ENCODE measurements at regions not wholly inside any gene's neighbourhood (a gene's known extent, or its start where the extent isn't known, plus 50 kb on each side); places are given as distances from the start of the nearest gene placed in this dataset.

- no peak for DNase-seq (ENCODE audit: low spot score)
These were observed 545.6 kb upstream of the MEF2C start for GRCh38 chr5:89428624-89429023.

DNA sequence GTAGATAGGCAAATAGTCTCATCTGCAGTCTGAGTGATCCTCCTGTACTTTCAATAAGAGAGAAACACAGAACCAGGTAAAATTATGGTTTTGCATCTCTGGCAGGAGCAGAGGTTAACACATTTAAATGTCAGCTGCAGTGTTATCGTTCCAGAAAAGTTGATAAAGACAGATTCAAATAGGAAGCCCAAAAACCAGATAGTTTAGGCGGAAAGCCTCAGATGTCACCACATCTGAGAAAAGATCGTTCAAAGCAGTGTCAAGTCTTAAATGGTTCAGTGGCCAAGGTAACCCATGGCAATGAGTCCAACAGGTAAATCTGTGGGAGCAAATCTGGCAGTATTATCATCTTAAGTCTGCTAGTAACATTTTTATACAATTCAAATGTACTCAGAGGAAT lies 542.1 kb upstream of the MEF2C start:
- DNase-seq (ENCODE audit: low spot score), result no peak

- no peak for DNase-seq (ENCODE audit: low spot score)
These were observed 538.1 kb upstream of the MEF2C start for GRCh38 chr5:89421035-89421434.

GRCh38 chr5:89418407-89419085 lies 535.6 kb upstream of the MEF2C start:
- no peak for DNase-seq (ENCODE audit: low spot score)

GRCh38 chr5:89417990-89418389 lies 535.0 kb upstream of the MEF2C start:
- DNase-seq (ENCODE audit: low spot score), result no peak

DNA sequence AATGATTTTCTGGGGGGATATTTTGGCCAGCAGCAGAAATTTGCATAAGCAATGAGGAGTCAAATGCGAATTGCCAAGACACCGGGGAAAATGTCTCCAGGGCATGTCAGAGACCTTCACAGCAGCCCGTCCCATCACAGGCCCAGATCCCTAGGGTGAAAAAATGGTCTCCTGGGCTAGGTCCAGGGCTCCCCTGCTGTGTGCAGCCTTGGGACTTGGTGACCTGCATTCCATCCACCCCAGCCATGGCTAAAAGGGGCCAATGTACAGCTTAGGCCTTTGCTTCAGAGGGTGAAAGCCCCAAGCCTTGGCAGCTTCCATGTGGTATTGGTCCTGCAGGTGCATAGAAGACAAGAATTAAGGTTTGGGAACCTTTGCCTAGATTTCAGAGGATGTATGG lies 534.5 kb upstream of the MEF2C start:
- no peak for DNase-seq (ENCODE audit: low spot score)

GRCh38 chr5:89411891-89412290 lies 528.9 kb upstream of the MEF2C start:
- no peak for DNase-seq (ENCODE audit: low spot score)

DNA sequence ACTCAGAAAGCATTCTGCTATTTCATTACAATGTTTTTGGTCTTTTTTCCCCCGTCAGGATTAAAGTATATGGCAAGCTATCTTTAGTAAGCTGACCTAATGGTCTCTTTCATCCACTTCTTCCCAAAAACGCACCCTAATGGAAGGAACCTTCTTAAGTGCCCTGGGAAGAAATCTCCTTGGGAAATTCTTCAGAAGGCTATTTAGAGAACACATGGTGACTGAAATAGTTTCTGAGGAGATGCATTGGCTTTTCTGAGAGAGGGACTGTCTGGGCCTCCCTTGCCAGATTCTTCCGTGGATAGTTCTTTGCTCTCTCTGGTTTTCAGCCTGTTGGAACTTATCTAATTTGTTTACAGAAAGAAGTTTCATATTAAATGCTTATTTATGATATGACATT lies 524.1 kb upstream of the MEF2C start:
- no peak for DNase-seq (ENCODE audit: low spot score)

DNA sequence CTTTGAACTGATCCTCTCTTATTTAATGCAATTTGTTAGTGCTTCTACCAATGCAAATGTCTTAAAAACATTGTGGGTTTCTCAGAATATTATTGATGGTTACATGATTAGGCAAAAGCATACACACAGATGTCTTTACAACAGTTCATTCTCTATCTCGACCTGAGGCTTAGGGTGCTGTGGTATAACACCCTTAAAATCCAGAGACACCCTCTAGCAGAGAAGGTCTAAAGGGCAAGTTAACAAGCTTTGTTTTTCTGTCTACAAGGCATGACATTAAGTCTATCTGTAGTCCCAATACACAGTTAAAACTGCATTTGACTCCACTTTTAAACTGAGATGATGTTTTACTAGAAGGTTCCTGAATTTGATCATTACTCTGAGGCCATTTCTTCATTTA lies 518.7 kb upstream of the MEF2C start:
- no peak for DNase-seq (ENCODE audit: low spot score)

DNA sequence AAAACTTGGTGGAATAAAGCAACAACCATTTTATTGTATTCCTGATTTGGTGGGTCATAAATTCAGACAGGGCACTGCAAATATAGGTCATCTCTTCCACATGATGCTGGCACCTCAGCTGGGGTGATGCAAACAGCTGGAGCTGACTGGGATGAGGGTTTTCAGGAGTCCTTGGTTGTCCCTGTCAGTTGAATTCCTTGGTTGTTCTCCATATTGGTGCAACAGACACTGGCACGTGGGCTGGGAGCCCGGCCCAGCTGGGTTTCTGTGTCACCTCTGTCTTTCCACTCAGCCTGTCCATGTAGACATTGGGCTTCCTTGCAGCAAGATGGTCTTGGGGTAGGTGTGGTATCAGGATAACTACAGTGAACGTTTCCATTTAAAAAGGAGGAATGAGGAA lies 518.0 kb upstream of the MEF2C start:
- no peak for DNase-seq (ENCODE audit: low spot score)

GRCh38 chr5:89399548-89399947 lies 516.6 kb upstream of the MEF2C start:
- DNase-seq (ENCODE audit: low spot score), result no peak

DNA sequence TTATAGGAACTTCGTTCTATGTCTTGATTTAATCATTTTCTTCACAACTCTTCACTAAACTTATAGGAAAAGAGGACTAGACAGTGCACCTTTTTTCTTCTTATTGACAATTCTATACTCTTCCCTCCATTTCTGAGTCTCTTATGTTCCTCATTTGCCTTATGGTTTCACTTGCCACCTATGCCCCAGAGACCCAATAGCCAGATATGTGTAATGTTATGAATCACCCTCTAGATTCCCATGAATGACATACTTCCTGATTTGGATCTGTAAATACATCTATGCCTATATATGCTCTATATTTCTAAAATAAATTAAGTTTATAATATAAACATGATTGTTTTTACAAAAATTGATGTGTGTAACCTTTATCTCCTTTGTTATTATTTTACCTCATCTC lies 514.1 kb upstream of the MEF2C start:
- DNase-seq (ENCODE audit: low spot score), result no peak

- no peak for DNase-seq (ENCODE audit: low spot score)
These were observed 513.4 kb upstream of the MEF2C start for GRCh38 chr5:89396278-89396954.

GRCh38 chr5:89395111-89395510 lies 512.1 kb upstream of the MEF2C start:
- no peak for DNase-seq (ENCODE audit: low spot score)

DNA sequence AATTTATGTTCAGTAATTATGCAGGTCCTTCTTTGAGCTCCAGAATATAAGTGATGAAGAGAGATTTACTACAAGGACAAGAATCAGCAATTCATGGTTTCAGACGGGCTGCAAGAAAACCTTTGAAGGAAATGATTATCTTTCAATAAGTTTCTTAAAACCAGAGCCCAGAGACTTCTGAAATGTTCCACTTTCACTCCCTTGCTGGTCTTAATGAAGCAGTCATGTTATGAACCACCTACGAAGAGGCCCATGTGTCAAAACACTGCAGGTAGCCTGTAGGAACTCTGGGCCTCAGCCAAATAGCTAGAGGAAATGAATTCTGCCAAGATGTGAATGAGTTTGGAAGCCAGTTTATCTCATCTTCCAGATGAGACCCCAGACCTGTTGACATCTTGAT lies 505.9 kb upstream of the MEF2C start:
- DNase-seq (ENCODE audit: low spot score), result no peak

GRCh38 chr5:89384391-89384790 lies 501.4 kb upstream of the MEF2C start:
- DNase-seq (ENCODE audit: low spot score), result no peak

DNA sequence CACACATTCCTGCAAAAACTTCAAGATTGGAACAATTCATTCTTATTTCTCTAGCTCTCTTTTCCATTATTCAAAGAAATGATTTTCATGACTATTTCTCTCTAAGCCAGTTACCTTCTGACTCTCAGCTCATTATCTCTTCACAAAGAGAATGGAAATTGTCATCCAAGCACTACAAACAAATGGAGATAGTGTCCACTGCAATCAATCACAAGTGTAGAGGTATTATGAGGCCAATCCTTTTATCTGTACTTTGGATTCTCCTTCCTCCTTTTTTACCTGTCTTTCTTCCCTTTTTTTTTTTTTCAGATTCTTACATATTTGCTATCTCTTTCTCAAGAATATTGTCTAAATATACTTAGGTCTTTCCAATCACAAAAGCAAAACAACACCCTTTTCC lies 497.7 kb upstream of the MEF2C start:
- no peak for DNase-seq (ENCODE audit: low spot score)

DNA sequence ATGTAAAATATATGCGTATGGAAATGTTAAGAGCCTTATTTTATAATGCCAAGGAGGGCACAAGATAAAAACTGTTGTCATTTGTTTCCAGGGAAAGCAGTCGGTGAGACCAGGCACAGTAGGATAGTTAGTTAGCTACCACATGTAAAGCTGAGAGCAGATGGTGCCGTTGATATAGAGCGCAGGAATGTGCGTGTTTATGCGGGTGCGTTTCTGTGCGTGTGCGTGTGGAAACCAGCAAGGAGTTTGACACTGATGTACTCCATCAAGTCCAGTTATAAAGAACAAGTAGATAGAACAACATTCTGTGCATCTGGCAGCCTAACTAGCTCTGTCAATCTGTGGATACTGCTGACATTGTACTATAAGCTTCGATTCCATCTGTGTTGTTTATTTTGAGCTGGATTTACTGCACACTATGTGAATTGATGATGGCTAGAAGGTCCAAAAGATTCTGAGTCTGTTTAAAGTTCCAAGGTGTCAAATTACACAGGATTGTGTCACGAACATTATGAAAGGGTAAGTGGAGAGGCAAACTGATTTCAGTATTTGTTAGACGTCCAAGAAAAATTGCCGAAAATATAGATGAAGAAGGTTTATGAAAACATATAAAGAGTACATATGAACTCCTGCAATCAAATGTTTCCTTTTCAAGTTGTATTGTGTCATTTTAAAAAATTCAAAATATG lies 494.9 kb upstream of the MEF2C start:
- DNase-seq (ENCODE audit: low spot score), result no peak

DNA sequence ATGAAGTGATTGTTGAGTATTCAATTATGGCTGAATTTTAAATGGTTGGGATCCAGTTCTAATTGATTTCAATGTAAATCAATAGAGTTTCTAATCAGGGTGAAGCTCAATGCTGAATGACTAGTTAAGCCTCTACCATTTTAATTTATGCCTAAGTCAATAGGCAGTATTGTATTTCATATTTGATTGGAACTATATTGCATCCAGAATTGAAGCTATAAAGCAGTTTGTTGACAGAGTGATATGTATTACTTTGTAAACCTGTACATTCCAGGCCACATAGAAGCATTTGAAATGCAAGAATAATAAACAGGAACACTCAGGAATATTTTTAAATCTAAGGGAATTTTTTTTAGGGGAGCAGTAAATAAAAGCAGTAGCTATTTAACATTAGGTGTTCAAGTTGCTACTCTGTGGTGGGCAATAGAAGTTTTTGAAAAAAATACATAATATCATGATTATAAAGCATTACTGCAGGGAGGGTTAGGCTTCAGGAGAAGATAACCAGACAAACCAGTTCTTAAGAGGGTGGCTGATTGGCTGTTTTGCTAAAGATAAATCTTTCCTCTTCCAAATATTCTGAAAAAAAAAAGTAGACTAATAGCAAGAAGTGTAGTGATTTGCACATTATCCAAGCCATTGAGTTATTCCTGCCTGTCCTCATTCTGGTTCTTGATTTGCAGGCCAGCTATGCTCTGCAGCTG lies 492.0 kb upstream of the MEF2C start:
- no peak for DNase-seq (ENCODE audit: low spot score)

- DNase-seq (ENCODE audit: low spot score), result no peak
These were observed 491.3 kb upstream of the MEF2C start for GRCh38 chr5:89374144-89374784.

- no peak for DNase-seq (ENCODE audit: low spot score)
These were observed 489.2 kb upstream of the MEF2C start for GRCh38 chr5:89372176-89372575.

- DNase-seq (ENCODE audit: low spot score), result no peak
These were observed 488.7 kb upstream of the MEF2C start for GRCh38 chr5:89371646-89372045.

Measured in mesenteric fat pad (tissue), 1 donor.